ENCODE measurements at regions not wholly inside any gene's neighbourhood (a gene's known extent, or its start where the extent isn't known, plus 50 kb on each side); places are given as distances from the start of the nearest gene placed in this dataset.

GRCh38 chr18:33900638-33901037, 322.6 kb downstream of the ASXL3 start:
- H3K79me2 ChIP-seq (ENCODE audit: insufficient read depth, low read length): no peaks in the 10 kb centered on the region
- H3K9me3 ChIP-seq (ENCODE audit: low read length): peaks cover 27% of the 10 kb centered on the region

GRCh38 chr18:33898427-33898826, 320.4 kb downstream of the ASXL3 start:
- H2AFZ ChIP-seq (ENCODE audit: low read length): no peak overlapping the region
- peaks cover 18% of the 10 kb centered on the region for H3K9me3 ChIP-seq (ENCODE audit: low read length)
- no peak overlapping the region for H3K9ac ChIP-seq (ENCODE audit: low read length)
- H3K4me1 ChIP-seq (ENCODE audit: insufficient read depth, low read length, severe bottlenecking): no peaks in the 10 kb centered on the region
- TF ChIP-seq EZH2 (IDR thresholded peaks at IDR 0.05; ENCODE audit: borderline replicate concordance, low read length): no peak
- TF ChIP-seq CTCF (IDR thresholded peaks at IDR 0.05; ENCODE audit: low read length): no peak
- H3K79me2 ChIP-seq (ENCODE audit: insufficient read depth, low read length): no peaks in the 10 kb centered on the region
- H3K4me2 ChIP-seq (ENCODE audit: low read length): no peak overlapping the region
- H3K27me3 ChIP-seq (ENCODE audit: insufficient read depth, low read length): no peaks in the 10 kb centered on the region
- H3K9me2 ChIP-seq (ENCODE audit: low read depth, low read length): no peaks in the 10 kb centered on the region
- no peak overlapping the region for H3K4me3 ChIP-seq (ENCODE audit: low read depth, low read length, poor library complexity, severe bottlenecking)
- H4K20me1 ChIP-seq (ENCODE audit: insufficient read depth, low read length): no peaks in the 10 kb centered on the region
- H3K36me3 ChIP-seq (ENCODE audit: insufficient read depth, low read length): no peaks in the 10 kb centered on the region
- H3K27ac ChIP-seq (ENCODE audit: low read depth, low read length, poor library complexity, severe bottlenecking): no peak overlapping the region
- no peaks in the 10 kb centered on the region for H3F3A ChIP-seq (ENCODE audit: insufficient read depth, low read length)

More at GRCh38 chr18:33900638-33901037, 322.6 kb downstream of the ASXL3 start:
- Histone ChIP-seq H2AFZ (ENCODE audit: low read length) (no peak overlapping the region), H3K4me2 (ENCODE audit: low read length) (no peak overlapping the region), H3K9ac (ENCODE audit: low read length) (no peak overlapping the region), H4K20me1 (ENCODE audit: insufficient read depth, low read length) (no peaks in the 10 kb centered on the region), H3K36me3 (ENCODE audit: insufficient read depth, low read length) (no peaks in the 10 kb centered on the region), H3K27me3 (ENCODE audit: insufficient read depth, low read length) (no peaks in the 10 kb centered on the region), H3K4me3 (ENCODE audit: low read depth, low read length, poor library complexity, severe bottlenecking) (no peak overlapping the region), H3F3A (ENCODE audit: insufficient read depth, low read length) (no peaks in the 10 kb centered on the region), H3K9me2 (ENCODE audit: low read depth, low read length) (no peaks in the 10 kb centered on the region), H3K27ac (ENCODE audit: low read depth, low read length, poor library complexity, severe bottlenecking) (no peak overlapping the region), H3K4me1 (ENCODE audit: insufficient read depth, low read length, severe bottlenecking) (no peaks in the 10 kb centered on the region)
- TF ChIP-seq EZH2 (IDR thresholded peaks at IDR 0.05; ENCODE audit: borderline replicate concordance, low read length) (no peak), CTCF (IDR thresholded peaks at IDR 0.05; ENCODE audit: low read length) (no peak)

GRCh38 chr18:33878213-33878612, 300.2 kb downstream of the ASXL3 start:
- no peaks in the 10 kb centered on the region; the same call in 1 of the 2 replicates for H3K9me3 ChIP-seq (ENCODE audit: low read length)
- no peaks in the 10 kb centered on the region for H3K36me3 ChIP-seq (ENCODE audit: insufficient read depth, low read length)
- H3K4me1 ChIP-seq (ENCODE audit: insufficient read depth, low read length, severe bottlenecking): peaks cover 49% of the 10 kb centered on the region

More at GRCh38 chr18:33878213-33878612, 300.2 kb downstream of the ASXL3 start:
- Histone ChIP-seq H3K79me2 (ENCODE audit: insufficient read depth, low read length) (no peaks in the 10 kb centered on the region), H4K20me1 (ENCODE audit: insufficient read depth, low read length) (no peaks in the 10 kb centered on the region), H3K27ac (ENCODE audit: low read depth, low read length, poor library complexity, severe bottlenecking) (no peak overlapping the region), H3K9ac (ENCODE audit: low read length) (no peak overlapping the region), H2AFZ (ENCODE audit: low read length) (no peak overlapping the region), H3K27me3 (ENCODE audit: insufficient read depth, low read length) (no peaks in the 10 kb centered on the region), H3K4me3 (ENCODE audit: low read depth, low read length, poor library complexity, severe bottlenecking) (no peak overlapping the region), H3K4me2 (ENCODE audit: low read length) (no peak overlapping the region), H3F3A (ENCODE audit: insufficient read depth, low read length) (no peaks in the 10 kb centered on the region), H3K9me2 (ENCODE audit: low read depth, low read length) (no peaks in the 10 kb centered on the region)
- TF ChIP-seq EZH2 (IDR thresholded peaks at IDR 0.05; ENCODE audit: borderline replicate concordance, low read length) (no peak), CTCF (IDR thresholded peaks at IDR 0.05; ENCODE audit: low read length) (no peak)

Data from OCI-LY1 (cell line).